AG04449 (cell line): ENCODE measurements at regions not wholly inside any gene's neighbourhood (a gene's known extent, or its start where the extent isn't known, plus 50 kb on each side); places are given as distances from the start of the nearest gene placed in this dataset.

Experiments used
- CTCF ChIA-PET: fragments of 350-600 bp; formaldehyde crosslinking; extraction: SDS; loops from one replicate; lab custom pipeline; 2021; ENCODE audit warnings: antibody characterized with exemption; lab: Yijun Ruan, JAX
- POLR2A ChIA-PET: fragments of 400-600, 350-600 bp; formaldehyde crosslinking; extraction: SDS; loops from one replicate; lab custom pipeline; 2020; ENCODE audit warnings: antibody characterized with exemption, inconsistent platforms; lab: Yijun Ruan, JAX
- DNase-seq: peaks from one replicate; pipeline ENCODE4 v3.0.0-alpha.2; 2010; ENCODE audit warnings: low read depth, low spot score
- H3K4me3 ChIP-seq: 2 replicates; pipeline ENCODE4 v1.5.1; 2011; ENCODE audit warnings: low read depth, mild to moderate bottlenecking, control low read depth, low read length
- TF ChIP-seq, protein P1 (sequence below): IDR thresholded peaks from one replicate; pipeline ENCODE4 v1.5.1; 2011; ENCODE audit warnings: mild to moderate bottlenecking, moderate library complexity, low read length, control low read depth, inconsistent platforms; ENCODE audit not compliant: insufficient read depth; ENCODE audit errors: missing control alignments

DNA sequence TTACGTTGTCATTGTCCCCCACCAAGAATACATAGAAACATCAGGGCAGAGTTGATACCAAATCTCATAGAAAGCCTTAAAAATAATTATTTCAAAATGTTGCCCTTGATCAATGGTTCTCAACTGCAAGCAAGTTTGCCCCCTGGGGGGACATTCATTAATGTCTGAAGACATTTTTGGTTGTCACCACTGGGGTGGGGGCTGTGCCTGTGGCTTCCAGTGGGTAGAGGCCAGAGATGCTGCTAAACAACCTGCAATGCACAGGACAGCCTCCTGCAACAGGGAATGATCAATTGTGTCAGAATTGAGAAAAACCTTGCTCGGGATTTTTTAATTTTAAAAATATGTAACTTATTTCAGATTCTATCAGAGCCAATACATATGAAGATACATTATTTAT, 130.6 kb upstream of the DOK5 start:
- POLR2A ChIA-PET: no interaction called here
- DNase-seq: no peak
- CTCF ChIA-PET: no interaction called here
- H3K4me3 ChIP-seq: no peak overlapping the region
- TF ChIP-seq, protein P1, sequence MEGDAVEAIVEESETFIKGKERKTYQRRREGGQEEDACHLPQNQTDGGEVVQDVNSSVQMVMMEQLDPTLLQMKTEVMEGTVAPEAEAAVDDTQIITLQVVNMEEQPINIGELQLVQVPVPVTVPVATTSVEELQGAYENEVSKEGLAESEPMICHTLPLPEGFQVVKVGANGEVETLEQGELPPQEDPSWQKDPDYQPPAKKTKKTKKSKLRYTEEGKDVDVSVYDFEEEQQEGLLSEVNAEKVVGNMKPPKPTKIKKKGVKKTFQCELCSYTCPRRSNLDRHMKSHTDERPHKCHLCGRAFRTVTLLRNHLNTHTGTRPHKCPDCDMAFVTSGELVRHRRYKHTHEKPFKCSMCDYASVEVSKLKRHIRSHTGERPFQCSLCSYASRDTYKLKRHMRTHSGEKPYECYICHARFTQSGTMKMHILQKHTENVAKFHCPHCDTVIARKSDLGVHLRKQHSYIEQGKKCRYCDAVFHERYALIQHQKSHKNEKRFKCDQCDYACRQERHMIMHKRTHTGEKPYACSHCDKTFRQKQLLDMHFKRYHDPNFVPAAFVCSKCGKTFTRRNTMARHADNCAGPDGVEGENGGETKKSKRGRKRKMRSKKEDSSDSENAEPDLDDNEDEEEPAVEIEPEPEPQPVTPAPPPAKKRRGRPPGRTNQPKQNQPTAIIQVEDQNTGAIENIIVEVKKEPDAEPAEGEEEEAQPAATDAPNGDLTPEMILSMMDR: no peak

DNA sequence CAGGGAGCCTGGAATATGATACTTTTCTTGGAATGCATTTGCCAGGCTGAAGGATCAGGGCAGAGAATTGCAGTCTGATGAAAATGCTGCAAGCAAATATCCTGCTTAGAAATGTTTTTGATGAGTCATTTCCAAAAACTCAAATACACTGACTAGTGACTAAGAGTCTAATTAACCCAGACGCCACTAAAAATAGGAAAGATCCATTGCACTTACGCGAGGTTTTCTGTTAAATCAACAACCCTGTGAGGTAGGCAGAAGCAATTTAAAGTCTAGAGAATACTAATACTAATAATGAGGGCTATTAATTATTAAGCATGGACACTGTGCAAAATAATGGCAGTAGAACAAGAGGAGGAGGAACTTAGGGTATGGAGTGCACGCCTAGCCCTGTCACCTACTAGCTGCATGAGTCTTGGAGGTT, 130.1 kb upstream of the DOK5 start:
- POLR2A ChIA-PET: no interaction called here
- peak; percentile 85 for DNase-seq
- TF ChIP-seq, protein P1: no peak
- CTCF ChIA-PET: no interaction called here
- no peak overlapping the region for H3K4me3 ChIP-seq

DNA sequence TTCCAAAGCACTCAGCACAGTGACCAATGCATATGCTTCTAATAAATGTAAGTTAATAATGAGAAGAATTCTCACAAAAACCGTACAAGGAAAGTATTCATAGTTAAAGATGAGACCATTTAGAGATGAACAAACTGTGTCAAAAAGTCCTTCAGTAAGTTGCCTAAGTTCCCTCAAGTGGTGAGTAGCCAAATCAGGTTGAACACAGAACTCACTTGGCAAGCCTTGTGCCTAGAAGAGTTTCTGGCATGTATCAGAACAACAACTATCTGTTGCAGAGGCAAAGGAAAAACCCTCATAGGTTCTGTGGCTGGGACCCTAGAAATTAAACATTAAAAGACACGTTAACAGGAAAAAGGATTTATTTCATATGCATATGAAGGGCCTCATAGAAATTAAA, 129.6 kb upstream of the DOK5 start:
- H3K4me3 ChIP-seq: no peak overlapping the region
- ChIA-PET CTCF (no interaction called here), POLR2A (no interaction called here)
- no peak for DNase-seq
- TF ChIP-seq, protein P1: no peak

DNA sequence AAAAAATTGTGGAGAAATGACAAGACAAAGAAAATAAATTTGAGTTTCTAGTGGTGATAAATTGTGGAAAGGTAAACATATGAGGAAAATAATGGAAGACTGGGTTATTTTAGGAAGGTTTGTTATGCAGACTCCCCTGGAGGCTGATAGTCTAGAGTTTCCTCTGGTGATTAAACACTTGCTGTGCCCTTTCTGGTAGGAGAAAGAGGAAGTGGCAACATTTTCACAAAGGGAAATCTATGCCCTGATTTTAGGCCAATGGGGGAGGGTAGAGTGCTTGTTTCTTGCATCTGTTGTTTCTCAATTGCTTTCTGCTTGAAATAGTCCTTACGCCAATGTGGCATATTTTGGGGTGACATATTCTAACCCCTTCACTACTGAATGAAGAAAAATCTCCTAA, 129.1 kb upstream of the DOK5 start:
- DNase-seq: no peak
- H3K4me3 ChIP-seq: no peak overlapping the region
- POLR2A ChIA-PET: no interaction called here
- CTCF ChIA-PET: interaction anchor here (1.5 kb wide), 1 partner anchor 138 kb away, joined by 3 read pairs; the partner anchor contains the start of gene PFDN4
- TF ChIP-seq, protein P1: no peak

DNA sequence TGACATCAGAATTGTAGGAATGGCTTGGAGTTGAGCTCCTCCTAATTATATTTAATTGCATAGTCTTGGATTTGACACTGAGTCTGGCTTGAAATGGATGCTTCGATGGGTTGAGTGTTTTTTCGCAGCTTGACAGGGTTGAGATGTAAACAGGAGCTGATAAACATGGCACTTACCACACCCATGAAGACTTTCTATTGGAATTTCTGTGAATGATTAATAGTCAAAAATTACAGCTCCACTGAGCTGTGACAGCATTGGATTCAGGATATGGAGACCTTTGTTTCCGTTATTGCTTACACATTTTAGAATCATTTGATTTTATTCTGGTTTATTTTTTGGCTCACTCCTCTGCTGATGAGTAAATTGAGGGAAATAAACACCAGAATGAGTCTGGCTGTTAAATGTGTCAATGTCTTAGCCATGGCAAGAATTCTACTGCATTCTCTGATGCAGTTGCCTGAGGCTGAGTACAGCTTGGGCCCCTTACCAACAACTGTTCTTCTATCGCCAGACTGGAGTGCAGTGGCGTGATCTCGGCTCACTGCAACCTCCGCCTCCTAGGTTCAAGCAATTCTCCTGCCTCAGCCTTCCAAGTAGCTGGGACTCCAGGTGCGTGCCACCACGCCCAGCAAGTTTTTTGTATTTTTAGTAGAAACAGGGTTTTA, 128.1 kb upstream of the DOK5 start:
- ChIA-PET POLR2A (no interaction called here), CTCF (interaction anchor here (1.5 kb wide), 1 partner anchor 139 kb away, joined by 3 read pairs; the partner anchor contains the start of gene PFDN4)
- H3K4me3 ChIP-seq: no peak overlapping the region
- DNase-seq: no peak
- TF ChIP-seq, protein P1: no peak

DNA sequence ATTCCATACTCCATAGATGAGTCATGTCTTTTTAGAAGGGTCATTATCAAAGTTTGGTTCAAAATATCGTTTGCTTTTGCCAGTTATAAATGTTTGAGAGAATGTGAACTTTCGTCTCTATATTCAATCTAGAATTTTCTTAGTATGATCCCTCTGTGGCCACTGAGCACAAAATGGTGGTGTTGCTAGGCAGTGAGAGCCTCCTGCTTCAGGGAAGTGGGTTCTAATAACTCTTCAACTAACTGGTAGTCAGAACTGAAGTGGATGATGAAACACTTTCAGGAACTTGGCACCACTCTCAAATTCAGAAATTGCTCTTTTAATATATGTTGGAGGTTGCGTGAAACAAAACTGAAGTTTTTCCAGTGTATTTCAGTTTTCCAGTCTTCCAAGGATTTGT, 125.0 kb upstream of the DOK5 start:
- ChIA-PET POLR2A (no interaction called here), CTCF (no interaction called here)
- no peak for DNase-seq
- TF ChIP-seq, protein P1: no peak
- H3K4me3 ChIP-seq: no peak overlapping the region
